Spleen (tissue), 11 donors: ENCODE measurements at regions not wholly inside any gene's neighbourhood (a gene's known extent, or its start where the extent isn't known, plus 50 kb on each side); places are given as distances from the start of the nearest gene placed in this dataset.

Experiments used
- DNase-seq: peaks from one replicate; pipeline ENCODE4 v3.0.0-alpha.2; 2020
- H3K27ac ChIP-seq, 8 donors: fragments of 200-600 bp; sonication (generic) in 7 of 8; 1 replicate in 4 of 8; 2 replicates in 4 of 8; pipeline versions ENCODE4 v1.5.0 to v1.8.0; 2016 to 2021; ENCODE audit warnings: inconsistent platforms in 4 of 8, mild to moderate bottlenecking in 4 of 8, moderate library complexity in 1 of 8
- H3K27me3 ChIP-seq, 7 donors: fragments of 200-600 bp; sonication (generic) in 6 of 7; replicated peaks in 1 of 7; 1 replicate in 4 of 7; 2 replicates in 3 of 7; pipeline versions ENCODE4 v1.5.0 to v1.8.0; 2016 to 2021; ENCODE audit warnings: inconsistent platforms in 3 of 7, mild to moderate bottlenecking in 1 of 7
- H3K36me3 ChIP-seq, 6 donors: fragments of 200-600 bp; sonication (generic) in 5 of 6; 1 replicate in 4 of 6; 2 replicates in 2 of 6; pipeline versions ENCODE4 v1.5.0 to v1.8.0; 2016 to 2021; ENCODE audit warnings: inconsistent platforms in 2 of 6
- H3K4me1 ChIP-seq, 6 donors: fragments of 200-600 bp; sonication (generic) in 5 of 6; 1 replicate in 3 of 6; 2 replicates in 3 of 6; pipeline versions ENCODE4 v1.5.0 to v1.8.0; 2016 to 2021; ENCODE audit warnings: inconsistent platforms in 3 of 6
- H3K4me3 ChIP-seq, 8 donors: fragments of 200-600 bp; sonication (generic) in 7 of 8; 1 replicate in 4 of 8; 2 replicates in 4 of 8; pipeline versions ENCODE4 v1.5.0 to v1.8.0; 2016 to 2021; ENCODE audit warnings: inconsistent platforms in 4 of 8, mild to moderate bottlenecking in 4 of 8, moderate library complexity in 2 of 8
- H3K9me3 ChIP-seq, 8 donors: fragments of 200-600 bp; sonication (generic) in 7 of 8; 1 replicate in 4 of 8; 2 replicates in 4 of 8; pipeline versions ENCODE4 v1.5.0 to v1.8.0; 2016 to 2021; ENCODE audit warnings: inconsistent platforms in 4 of 8
- POLR2A ChIP-seq, 3 donors: fragments of 450-650 bp; IDR thresholded peaks; one replicate each; pipeline ENCODE4 v1.5.1; 2017; ENCODE audit warnings: antibody characterized with exemption in 3 of 3, mild to moderate bottlenecking in 1 of 3
- POLR2AphosphoS5 ChIP-seq, 3 donors: sonication (generic); formaldehyde crosslinking; IDR thresholded peaks; one replicate each; pipeline ENCODE4 v1.5.1; 2017; ENCODE audit warnings: antibody characterized with exemption in 3 of 3
- WGBS, 5 donors: extraction: QIAGEN DNeasy Blood & Tissue Kit in 3 of 5; methylation state at CpG; one replicate each; pipeline versions ENCODE4 v1.1.5 to v1.1.7; 2013 to 2018; 5-methylcytosine and 5-hydroxymethylcytosine counted together
- intact Hi-C: fragments of 100-400 bp; cut with DNase I; formaldehyde crosslinking; loops from one replicate; pipeline ENCODE4 v1.15.0; 2023; ENCODE audit warnings: low total_unique reads
- TF ChIP-seq, protein P1 (sequence below), 11 experiments: fragments of 200-600 bp in 7 of 11; fragments of 450-650 bp in 4 of 11; sonication (generic) in 4 of 11; IDR thresholded peaks in 8 of 11; conservative IDR thresholded peaks in 3 of 11; 1 replicate in 7 of 11; 2 replicates in 4 of 11; pipeline versions ENCODE4 v1.4.0 to v1.8.0; 2016 to 2021; ENCODE audit warnings: antibody characterized with exemption in 11 of 11, inconsistent platforms in 4 of 11, mild to moderate bottlenecking in 1 of 11
- donor health status: healthy with polysubstance abuse.
- donor health status: DM: no; HTN: no; CAD: no; lungs with moderate emphysema.
- donor health status: DM: no; HTN: no; CAD: no.
- donor health status: Bipolar disorder and iron deficiency.
- donor health status: healthy.
- donor health status: DM: no; HTN: no; CAD: no.
- donor health status: DM: yes; HTN: yes; CAD: no.

DNA sequence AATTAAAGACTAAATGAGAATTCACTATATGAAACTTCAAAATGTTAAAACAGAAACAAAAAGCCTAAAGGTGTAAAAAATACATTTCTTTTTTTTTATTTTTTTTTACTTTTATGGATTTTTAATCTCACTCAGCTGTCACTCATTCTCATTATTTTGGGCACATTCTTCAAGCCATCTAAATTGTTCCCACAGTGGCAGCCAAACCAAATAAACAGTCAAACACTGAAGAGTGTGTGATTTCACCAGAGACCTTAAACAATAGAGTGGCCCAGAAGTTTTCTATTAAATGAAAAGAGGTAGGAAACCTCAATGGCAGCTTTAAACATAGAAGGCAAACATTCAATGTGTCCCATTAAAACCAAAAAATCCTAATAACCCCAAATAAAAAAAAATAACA, 616.1 kb downstream of the OTOL1 start:
- Histone ChIP-seq H3K27me3 (no peaks in the 10 kb centered on the region), H3K9me3 (peaks cover 0 to 3% (median 0%) of the 10 kb centered on the region in 8 donors), H3K4me1 (no peaks in the 10 kb centered on the region), H3K4me3 (no peak overlapping the region), H3K36me3 (no peaks in the 10 kb centered on the region), H3K27ac (no peak overlapping the region)
- intact Hi-C loops = no loop called here
- TF ChIP-seq POLR2A (IDR thresholded peaks at IDR 0.05) (no peak), POLR2AphosphoS5 (IDR thresholded peaks at IDR 0.05) (no peak)
- TF ChIP-seq, protein P1, sequence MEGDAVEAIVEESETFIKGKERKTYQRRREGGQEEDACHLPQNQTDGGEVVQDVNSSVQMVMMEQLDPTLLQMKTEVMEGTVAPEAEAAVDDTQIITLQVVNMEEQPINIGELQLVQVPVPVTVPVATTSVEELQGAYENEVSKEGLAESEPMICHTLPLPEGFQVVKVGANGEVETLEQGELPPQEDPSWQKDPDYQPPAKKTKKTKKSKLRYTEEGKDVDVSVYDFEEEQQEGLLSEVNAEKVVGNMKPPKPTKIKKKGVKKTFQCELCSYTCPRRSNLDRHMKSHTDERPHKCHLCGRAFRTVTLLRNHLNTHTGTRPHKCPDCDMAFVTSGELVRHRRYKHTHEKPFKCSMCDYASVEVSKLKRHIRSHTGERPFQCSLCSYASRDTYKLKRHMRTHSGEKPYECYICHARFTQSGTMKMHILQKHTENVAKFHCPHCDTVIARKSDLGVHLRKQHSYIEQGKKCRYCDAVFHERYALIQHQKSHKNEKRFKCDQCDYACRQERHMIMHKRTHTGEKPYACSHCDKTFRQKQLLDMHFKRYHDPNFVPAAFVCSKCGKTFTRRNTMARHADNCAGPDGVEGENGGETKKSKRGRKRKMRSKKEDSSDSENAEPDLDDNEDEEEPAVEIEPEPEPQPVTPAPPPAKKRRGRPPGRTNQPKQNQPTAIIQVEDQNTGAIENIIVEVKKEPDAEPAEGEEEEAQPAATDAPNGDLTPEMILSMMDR (IDR thresholded peaks at IDR 0.05 in 8 of 11, conservative IDR thresholded peaks at IDR 0.05 in 3 of 11) = no peak
- no peak for DNase-seq

DNA sequence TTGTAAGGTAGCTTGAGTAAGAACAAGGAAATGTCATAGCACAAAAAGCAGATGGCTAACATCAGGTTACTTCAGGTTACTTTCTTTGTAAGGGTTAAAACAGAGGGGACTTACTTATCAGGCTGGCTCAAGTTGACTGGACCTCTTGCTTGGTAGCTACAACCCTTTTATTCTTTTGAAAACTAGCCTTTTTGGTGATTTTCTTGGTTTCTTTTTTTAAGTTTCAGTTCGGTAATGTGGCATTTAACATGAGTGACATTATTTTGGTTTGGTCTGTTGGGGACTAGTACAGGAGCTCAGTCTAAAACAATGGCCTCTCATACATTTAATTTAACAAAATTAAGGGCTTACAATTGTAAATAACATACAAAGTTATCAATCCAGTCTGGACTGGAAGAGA, 621.4 kb downstream of the OTOL1 start:
- H3K4me1 ChIP-seq = no peaks in the 10 kb centered on the region
- no peaks in the 10 kb centered on the region for H3K36me3 ChIP-seq
- no peak overlapping the region for H3K4me3 ChIP-seq
- no peak overlapping the region for H3K27ac ChIP-seq
- TF ChIP-seq POLR2A (IDR thresholded peaks at IDR 0.05) (no peak), POLR2AphosphoS5 (IDR thresholded peaks at IDR 0.05) (no peak)
- TF ChIP-seq, protein P1 (IDR thresholded peaks at IDR 0.05 in 8 of 11, conservative IDR thresholded peaks at IDR 0.05 in 3 of 11) = no peak
- DNase-seq = no peak
- peaks cover 0 to 7% (median 0%) of the 10 kb centered on the region in 8 donors for H3K9me3 ChIP-seq
- 68 to 89% (median 74%) methylated on average over 1 of the region's 1 CpG for WGBS, 5 donors
- intact Hi-C loops = no loop called here
- H3K27me3 ChIP-seq = no peaks in the 10 kb centered on the region

DNA sequence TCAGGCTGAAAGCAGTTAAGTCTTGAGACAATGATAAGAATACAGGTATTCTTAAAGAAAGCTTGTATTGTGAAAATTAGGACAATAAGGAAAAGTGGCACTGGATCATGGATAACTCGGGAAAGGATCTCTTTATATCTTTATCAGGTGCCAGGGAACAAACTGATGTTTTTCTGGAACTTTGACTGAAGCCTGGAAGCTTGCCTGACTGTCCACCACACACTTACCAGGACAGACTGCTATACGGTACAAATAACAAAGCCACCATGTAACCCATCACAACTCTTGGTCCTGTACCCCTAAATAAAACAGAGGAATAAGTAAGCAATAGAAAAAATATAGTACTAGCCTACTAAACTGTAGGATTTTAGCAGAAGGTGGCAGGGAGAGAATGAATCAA, 623.0 kb downstream of the OTOL1 start:
- H3K4me3 ChIP-seq = no peak overlapping the region
- peaks cover 0 to 18% (median 0%) of the 10 kb centered on the region in 8 donors for H3K9me3 ChIP-seq
- no peaks in the 10 kb centered on the region for H3K27me3 ChIP-seq
- TF ChIP-seq POLR2AphosphoS5 (IDR thresholded peaks at IDR 0.05) (no peak), POLR2A (IDR thresholded peaks at IDR 0.05) (no peak)
- TF ChIP-seq, protein P1 (IDR thresholded peaks at IDR 0.05 in 8 of 11, conservative IDR thresholded peaks at IDR 0.05 in 3 of 11) = no peak
- no peaks in the 10 kb centered on the region for H3K36me3 ChIP-seq
- DNase-seq = no peak
- WGBS, 5 donors = 61 to 79% (median 69%) methylated on average over 2 of the region's 2 CpGs
- no peak overlapping the region for H3K27ac ChIP-seq
- intact Hi-C loops = no loop called here
- no peaks in the 10 kb centered on the region for H3K4me1 ChIP-seq

DNA sequence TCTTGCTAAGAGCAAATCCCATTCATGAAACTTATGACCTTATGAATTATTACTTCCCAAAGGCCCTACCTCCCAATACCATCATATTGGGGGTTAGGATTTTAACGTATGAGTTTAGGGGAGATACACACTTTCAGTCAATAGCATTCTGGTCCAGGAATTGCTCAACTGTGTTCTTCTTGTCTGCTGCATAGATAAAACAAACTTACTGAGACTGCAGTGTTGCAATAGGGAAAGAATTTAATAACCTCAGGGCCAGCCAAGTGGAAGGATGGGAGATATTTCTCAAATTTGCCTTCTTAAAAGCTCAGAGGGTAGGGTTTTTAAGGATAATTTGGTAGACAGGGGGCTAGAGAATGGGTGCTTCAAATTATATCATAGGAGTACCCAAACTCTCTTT, 625.8 kb downstream of the OTOL1 start:
- no peak overlapping the region for H3K27ac ChIP-seq
- intact Hi-C loops = no loop called here
- H3K27me3 ChIP-seq = no peaks in the 10 kb centered on the region
- 73 to 89% (median 85%) methylated on average over 1 of the region's 1 CpG for WGBS, 5 donors
- TF ChIP-seq, protein P1 (IDR thresholded peaks at IDR 0.05 in 8 of 11, conservative IDR thresholded peaks at IDR 0.05 in 3 of 11) = no peak
- TF ChIP-seq POLR2AphosphoS5 (IDR thresholded peaks at IDR 0.05) = no peak
- no peak for TF ChIP-seq POLR2A (IDR thresholded peaks at IDR 0.05)
- H3K9me3 ChIP-seq = peaks cover 0 to 18% (median 0%) of the 10 kb centered on the region in 8 donors
- H3K4me3 ChIP-seq = no peak overlapping the region
- H3K36me3 ChIP-seq = no peaks in the 10 kb centered on the region
- no peaks in the 10 kb centered on the region for H3K4me1 ChIP-seq
- DNase-seq = no peak
